Neural cell (in vitro differentiated cells): ENCODE measurements at regions not wholly inside any gene's neighbourhood (a gene's known extent, or its start where the extent isn't known, plus 50 kb on each side); places are given as distances from the start of the nearest gene placed in this dataset.

Source experiments
- CTCF ChIP-seq: fragments of 450-650 bp; IDR thresholded peaks from 2 replicates; pipeline ENCODE4 v1.5.1; 2014; ENCODE audit warnings: antibody characterized with exemption, mild to moderate bottlenecking, moderate library complexity; ENCODE audit not compliant: poor library complexity, severe bottlenecking
- EP300 ChIP-seq: fragments of 450-650 bp; conservative IDR thresholded peaks from 2 replicates; pipeline ENCODE4 v1.6.1; 2014; ENCODE audit warnings: antibody characterized with exemption, mild to moderate bottlenecking, moderate library complexity; ENCODE audit not compliant: poor library complexity, severe bottlenecking
- EZH2 ChIP-seq: fragments of 200-600, 300-800 bp; shearing (Covaris generic), sonication (generic); IDR thresholded peaks from 2 replicates; pipeline ENCODE4 v1.6.1; 2014; ENCODE audit warnings: antibody characterized with exemption, low read length, borderline replicate concordance, mild to moderate bottlenecking; ENCODE audit not compliant: insufficient read depth, poor library complexity, severe bottlenecking
- MXI1 ChIP-seq: fragments of 450-650 bp; conservative IDR thresholded peaks from 2 replicates; pipeline ENCODE4 v1.6.1; 2014; ENCODE audit warnings: antibody characterized with exemption, mild to moderate bottlenecking; ENCODE audit not compliant: poor library complexity, severe bottlenecking
- POLR2AphosphoS5 ChIP-seq: IDR thresholded peaks from 2 replicates; pipeline ENCODE4 v1.6.1; 2012

- TF ChIP-seq CTCF = no peak
- no peak for TF ChIP-seq EP300
- TF ChIP-seq MXI1 = no peak
- TF ChIP-seq EZH2 = no peak
- no peak for TF ChIP-seq POLR2AphosphoS5
These were observed 849.9 kb downstream of the DCDC2C start for GRCh38 chr2:4553241-4553640.
